ENCODE measurements at regions not wholly inside any gene's neighbourhood (a gene's known extent, or its start where the extent isn't known, plus 50 kb on each side); places are given as distances from the start of the nearest gene placed in this dataset.

- TF ChIP-seq CTCF (IDR thresholded peaks at IDR 0.05), result no peak
- no peak for TF ChIP-seq POLR2A (IDR thresholded peaks at IDR 0.05)
These were observed 771.0 kb downstream of the QKI start for GRCh38 chr6:164185471-164185871.
